MCF 10A (cell line): ENCODE measurements at regions not wholly inside any gene's neighbourhood (a gene's known extent, or its start where the extent isn't known, plus 50 kb on each side); places are given as distances from the start of the nearest gene placed in this dataset.
A peak's percentile ranks its signal among the peaks of the same experiment; 100 is the strongest.

ENCODE experiments used
- BruUV-seq: library from RNA; stranded (reverse); fragments of 400-500 nt; replicated peaks from 2 replicates; lab custom pipeline; 2021; lab: Mats Ljungman, UMichigan
- CTCF ChIA-PET: fragments of 300-600 bp; sonication (Branson Sonifier 250); formaldehyde crosslinking; extraction: SDS; loops from one replicate; lab custom pipeline; 2021; ENCODE audit warnings: antibody characterized with exemption, inconsistent platforms; lab: Yijun Ruan, JAX
- POLR2A ChIA-PET: fragments of 300-600, 350-650 bp; sonication (Branson Sonifier 250); formaldehyde crosslinking; extraction: SDS; loops from one replicate; lab custom pipeline; 2020; ENCODE audit warnings: antibody characterized with exemption, inconsistent platforms; lab: Yijun Ruan, JAX
- DNase-seq: peaks from one replicate; pipeline ENCODE4 v3.0.0-alpha.2; 2018; ENCODE audit not compliant: unreplicated experiment
- H3K27ac Mint-ChIP-seq: one replicate; pipeline ENCODE4 v1.8.0; 2022; ENCODE audit warnings: mild to moderate bottlenecking, low read depth, mixed read lengths; ENCODE audit not compliant: unreplicated experiment
- H3K27me3 Mint-ChIP-seq: one replicate; pipeline ENCODE4 v1.8.0; 2022; ENCODE audit warnings: mixed read lengths; ENCODE audit not compliant: insufficient read depth, unreplicated experiment
- H3K36me3 Mint-ChIP-seq: one replicate; pipeline ENCODE4 v1.8.0; 2022; ENCODE audit warnings: mild to moderate bottlenecking, moderate library complexity, mixed read lengths; ENCODE audit not compliant: insufficient read depth, unreplicated experiment
- H3K4me1 Mint-ChIP-seq: one replicate; pipeline ENCODE4 v1.8.0; 2022; ENCODE audit warnings: mixed read lengths; ENCODE audit not compliant: insufficient read depth, unreplicated experiment
- H3K4me3 Mint-ChIP-seq: one replicate; pipeline ENCODE4 v1.8.0; 2022; ENCODE audit warnings: mild to moderate bottlenecking, moderate library complexity, mixed read lengths; ENCODE audit not compliant: unreplicated experiment
- H3K9me3 Mint-ChIP-seq: one replicate; pipeline ENCODE4 v1.8.0; 2022; ENCODE audit warnings: mixed read lengths; ENCODE audit not compliant: unreplicated experiment
- CTCF ChIP-seq: fragments of 200-600 bp; IDR thresholded peaks from one replicate; pipeline ENCODE4 v1.8.0; 2022; ENCODE audit warnings: antibody characterized with exemption, mild to moderate bottlenecking; ENCODE audit not compliant: unreplicated experiment
- intact Hi-C: fragments of 100-400 bp; cut with micrococcal nuclease; formaldehyde crosslinking; loops from 2 replicates; pipeline ENCODE4 v1.14.1; 2022

GRCh38 chr10:43809211-43809930 is 160.7 kb upstream of the ZNF32 start:
- Mint-ChIP-seq H3K27me3 (peaks cover 19% of the 10 kb centered on the region), H3K9me3 (no peaks in the 10 kb centered on the region), H3K36me3 (no peaks in the 10 kb centered on the region), H3K27ac (no peak overlapping the region), H3K4me1 (no peaks in the 10 kb centered on the region), H3K4me3 (no peak overlapping the region)
- ChIA-PET POLR2A (no interaction called here), CTCF (no interaction called here)
- BruUV-seq, result no TSS peak
- peak; percentile 59 for DNase-seq
- intact Hi-C loops, result no loop called here
- TF ChIP-seq CTCF, result no peak

DNA sequence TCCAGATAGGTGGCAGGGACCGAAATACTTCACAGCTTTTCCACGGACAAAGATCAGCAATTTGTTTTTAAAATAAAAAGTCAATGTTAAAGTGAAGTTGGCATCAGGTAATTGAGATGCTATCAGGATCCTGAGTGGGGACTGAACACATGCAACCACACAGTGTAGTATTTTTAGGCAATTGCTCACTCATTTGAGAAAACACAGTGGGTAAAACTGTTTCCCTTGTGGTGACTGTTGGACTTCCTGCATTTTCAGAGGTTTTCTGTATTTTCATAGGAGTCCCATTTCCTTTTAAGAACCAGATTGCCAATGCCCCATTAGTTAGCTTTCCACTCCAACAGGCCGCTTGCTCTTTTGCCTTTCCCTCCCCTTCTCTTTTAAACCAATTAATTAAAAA is 159.5 kb upstream of the ZNF32 start:
- BruUV-seq, result no TSS peak
- Mint-ChIP-seq H3K4me3 (no peak overlapping the region), H3K9me3 (no peaks in the 10 kb centered on the region), H3K27ac (no peak overlapping the region), H3K36me3 (no peaks in the 10 kb centered on the region), H3K27me3 (peaks cover 24% of the 10 kb centered on the region), H3K4me1 (no peaks in the 10 kb centered on the region)
- DNase-seq, result no peak
- POLR2A ChIA-PET, result no interaction called here
- CTCF ChIA-PET, result no interaction called here
- intact Hi-C loops, result no loop called here
- no peak for TF ChIP-seq CTCF

DNA sequence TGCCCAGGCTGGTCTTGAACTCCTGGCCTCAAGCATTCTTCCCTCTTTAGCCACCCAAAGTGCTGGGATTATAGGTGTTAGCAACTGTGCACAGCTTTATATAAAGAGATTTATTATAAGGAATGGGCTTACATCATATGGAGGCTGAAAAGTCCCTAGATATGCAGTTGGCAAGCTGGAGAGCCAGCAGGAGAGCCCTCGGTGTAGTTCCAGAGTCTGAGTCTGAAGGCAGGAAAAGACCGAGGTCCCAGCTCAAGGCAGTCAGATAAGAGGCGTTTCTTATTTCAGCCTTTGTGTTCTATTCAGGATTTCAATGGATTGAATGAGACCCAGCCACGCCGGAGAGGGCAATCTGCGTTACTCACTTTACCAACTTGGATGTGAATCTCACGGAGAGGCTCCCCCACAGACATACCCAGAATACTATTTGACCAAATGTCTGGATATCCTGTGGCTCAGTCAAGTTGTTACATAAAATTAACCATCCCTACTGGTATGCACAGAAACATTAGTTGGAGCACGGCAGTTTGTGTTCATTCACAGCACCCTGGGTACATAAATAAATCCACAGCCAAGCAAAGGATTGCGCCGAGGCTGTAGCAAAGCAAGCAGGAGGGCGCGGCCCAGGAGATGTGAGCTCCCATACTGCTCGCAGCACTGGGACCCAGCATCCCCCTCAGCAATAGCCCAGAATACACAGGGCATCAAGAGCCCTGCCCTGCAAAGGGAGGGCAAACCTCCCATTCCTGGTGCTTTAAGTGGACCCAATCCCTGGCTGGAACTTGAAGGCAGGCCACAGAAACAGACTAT is 158.4 kb upstream of the ZNF32 start:
- H3K9me3 Mint-ChIP-seq, result no peaks in the 10 kb centered on the region
- intact Hi-C loops, result no loop called here
- BruUV-seq, result no TSS peak
- no peak overlapping the region for H3K27ac Mint-ChIP-seq
- no peaks in the 10 kb centered on the region for H3K36me3 Mint-ChIP-seq
- ChIA-PET CTCF (interaction anchor here (0.6 to 0.7 kb wide), 2 partner anchors 102 to 1015 kb away, joined by 3 to 6 read pairs; no protein-coding TSS in a partner anchor), POLR2A (no interaction called here)
- no peak for TF ChIP-seq CTCF
- DNase-seq, result no peak
- H3K4me3 Mint-ChIP-seq, result no peak overlapping the region
- H3K27me3 Mint-ChIP-seq, result peaks cover 24% of the 10 kb centered on the region
- H3K4me1 Mint-ChIP-seq, result no peaks in the 10 kb centered on the region

DNA sequence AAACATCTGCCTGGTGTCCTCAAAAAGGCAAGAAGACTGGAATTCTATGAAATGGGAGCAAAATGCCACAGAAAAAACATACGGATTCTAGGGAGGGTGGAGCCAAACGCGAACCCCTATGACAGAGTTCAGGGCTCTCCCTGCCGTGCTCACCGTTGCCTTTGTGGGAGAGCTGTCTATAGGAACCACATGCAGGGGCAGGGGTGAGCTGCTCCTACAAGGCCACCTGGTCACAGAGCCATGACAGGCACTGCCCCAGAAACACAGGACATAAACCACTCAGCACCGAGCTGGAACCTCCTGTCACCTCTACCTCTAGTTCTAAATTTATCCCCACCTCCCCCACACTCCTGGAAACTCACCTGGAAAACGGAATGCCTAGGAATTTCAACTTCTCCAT is 155.1 kb upstream of the ZNF32 start:
- BruUV-seq, result no TSS peak
- Mint-ChIP-seq H3K27me3 (peaks cover 52% of the 10 kb centered on the region), H3K4me3 (no peak overlapping the region), H3K27ac (no peak overlapping the region), H3K9me3 (peaks cover 7% of the 10 kb centered on the region), H3K36me3 (no peaks in the 10 kb centered on the region), H3K4me1 (peaks cover 5% of the 10 kb centered on the region)
- ChIA-PET POLR2A (no interaction called here), CTCF (no interaction called here)
- no peak for DNase-seq
- TF ChIP-seq CTCF, result no peak
- intact Hi-C loops, result no loop called here
